ENCODE measurements at regions not wholly inside any gene's neighbourhood (a gene's known extent, or its start where the extent isn't known, plus 50 kb on each side); places are given as distances from the start of the nearest gene placed in this dataset.

GRCh38 chr12:46470036-46470627, 97.6 kb upstream of the SLC38A2 start:
- no peak for DNase-seq (ENCODE audit: low read depth, low spot score)

GRCh38 chr12:46468813-46469212, 96.2 kb upstream of the SLC38A2 start:
- DNase-seq (ENCODE audit: low read depth, low spot score), result no peak

- no peak for DNase-seq (ENCODE audit: low read depth, low spot score)
Measured at GRCh38 chr12:46468160-46468559, 95.6 kb upstream of the SLC38A2 start.

- no peak for DNase-seq (ENCODE audit: low read depth, low spot score)
Measured at GRCh38 chr12:46465307-46465706, 92.7 kb upstream of the SLC38A2 start.

- DNase-seq (ENCODE audit: low read depth, low spot score), result no peak
Measured at GRCh38 chr12:46464863-46465262, 92.3 kb upstream of the SLC38A2 start.

GRCh38 chr12:46462641-46463355, 90.2 kb upstream of the SLC38A2 start:
- no peak for DNase-seq (ENCODE audit: low read depth, low spot score)

GRCh38 chr12:46461907-46462640, 89.5 kb upstream of the SLC38A2 start:
- DNase-seq (ENCODE audit: low read depth, low spot score), result no peak

GRCh38 chr12:46461459-46461858, 88.9 kb upstream of the SLC38A2 start:
- DNase-seq (ENCODE audit: low read depth, low spot score), result no peak

GRCh38 chr12:46460682-46461210, 88.2 kb upstream of the SLC38A2 start:
- no peak for DNase-seq (ENCODE audit: low read depth, low spot score)

- no peak for DNase-seq (ENCODE audit: low read depth, low spot score)
Measured at GRCh38 chr12:46459861-46460545, 87.4 kb upstream of the SLC38A2 start.

GRCh38 chr12:46459111-46459510, 86.5 kb upstream of the SLC38A2 start:
- DNase-seq (ENCODE audit: low read depth, low spot score), result no peak

- no peak for DNase-seq (ENCODE audit: low read depth, low spot score)
Measured at GRCh38 chr12:46458500-46459102, 86.0 kb upstream of the SLC38A2 start.

- no peak for DNase-seq (ENCODE audit: low read depth, low spot score)
Measured at GRCh38 chr12:46457958-46458357, 85.4 kb upstream of the SLC38A2 start.

- no peak for DNase-seq (ENCODE audit: low read depth, low spot score)
Measured at GRCh38 chr12:46456356-46457334, 84.1 kb upstream of the SLC38A2 start.

GRCh38 chr12:46455648-46456352, 83.2 kb upstream of the SLC38A2 start:
- peak; percentile 16 for DNase-seq (ENCODE audit: low read depth, low spot score)

- DNase-seq (ENCODE audit: low read depth, low spot score), result no peak
Measured at GRCh38 chr12:46454981-46455380, 82.4 kb upstream of the SLC38A2 start.

GRCh38 chr12:46453428-46453827, 80.9 kb upstream of the SLC38A2 start:
- DNase-seq (ENCODE audit: low read depth, low spot score), result no peak

GRCh38 chr12:46452776-46453175, 80.2 kb upstream of the SLC38A2 start:
- no peak for DNase-seq (ENCODE audit: low read depth, low spot score)

- DNase-seq (ENCODE audit: low read depth, low spot score), result no peak
Measured at GRCh38 chr12:46452061-46452615, 79.6 kb upstream of the SLC38A2 start.

Measured in ELF-1 (cell line).